ENCODE measurements at regions not wholly inside any gene's neighbourhood (a gene's known extent, or its start where the extent isn't known, plus 50 kb on each side); places are given as distances from the start of the nearest gene placed in this dataset.

GRCh38 chr21:15932726-15933125 lies 202.9 kb downstream of the USP25 start:
- no peak for TF ChIP-seq CTCF (IDR thresholded peaks at IDR 0.05; ENCODE audit: low read length, missing control alignments)
- DNase-seq (ENCODE audit: low read depth): no peak
- no peak overlapping the region for H3K4me3 ChIP-seq (replicated peaks; ENCODE audit: low read depth, low read length)

GRCh38 chr21:15935530-15935929 lies 205.7 kb downstream of the USP25 start:
- H3K4me3 ChIP-seq (replicated peaks; ENCODE audit: low read depth, low read length): no peak overlapping the region
- DNase-seq (ENCODE audit: low read depth): peak; percentile 6
- no peak for TF ChIP-seq CTCF (IDR thresholded peaks at IDR 0.05; ENCODE audit: low read length, missing control alignments)

- DNase-seq (ENCODE audit: low read depth): peak; percentile 28
- no peak overlapping the region for H3K4me3 ChIP-seq (replicated peaks; ENCODE audit: low read depth, low read length)
- no peak for TF ChIP-seq CTCF (IDR thresholded peaks at IDR 0.05; ENCODE audit: low read length, missing control alignments)
Measured at GRCh38 chr21:15943009-15943666, 213.4 kb downstream of the USP25 start.

- TF ChIP-seq CTCF (IDR thresholded peaks at IDR 0.05; ENCODE audit: low read length, missing control alignments): no peak
- no peak for DNase-seq (ENCODE audit: low read depth)
- no peak overlapping the region for H3K4me3 ChIP-seq (replicated peaks; ENCODE audit: low read depth, low read length)
Measured at GRCh38 chr21:15947677-15948076, 217.9 kb downstream of the USP25 start.

DNA sequence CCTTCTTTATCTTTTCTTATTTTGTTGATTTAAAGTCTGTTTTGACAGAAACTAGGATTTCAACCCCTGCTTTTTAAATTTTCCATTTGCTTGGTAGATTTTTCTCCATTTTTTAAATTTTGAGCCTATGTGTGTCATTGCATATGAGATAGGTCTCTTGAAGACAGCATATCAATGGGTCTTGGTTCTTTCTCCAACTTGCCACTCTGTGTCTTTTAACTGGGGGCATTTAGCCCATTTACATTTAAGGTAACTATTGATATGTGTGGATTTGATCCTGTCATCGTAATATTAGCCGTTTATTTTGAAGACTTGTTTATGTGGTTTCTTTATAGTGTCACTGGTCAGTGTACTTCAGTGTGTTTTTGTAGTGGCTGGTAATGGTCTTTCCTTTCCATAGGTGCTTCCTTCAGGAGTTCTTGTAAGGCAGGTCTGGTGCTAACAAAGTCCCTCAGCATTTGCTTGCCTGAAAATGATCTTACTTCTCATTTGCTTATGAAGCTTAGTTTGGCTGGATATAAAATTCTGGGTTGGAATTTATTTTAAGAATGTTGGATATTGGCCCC lies 223.9 kb downstream of the USP25 start:
- H3K4me3 ChIP-seq (replicated peaks; ENCODE audit: low read depth, low read length): no peak overlapping the region
- TF ChIP-seq CTCF (IDR thresholded peaks at IDR 0.05; ENCODE audit: low read length, missing control alignments): no peak
- no peak for DNase-seq (ENCODE audit: low read depth)

- no peak overlapping the region for H3K4me3 ChIP-seq (replicated peaks; ENCODE audit: low read depth, low read length)
- TF ChIP-seq CTCF (IDR thresholded peaks at IDR 0.05; ENCODE audit: low read length, missing control alignments): no peak
- no peak for DNase-seq (ENCODE audit: low read depth)
Measured at GRCh38 chr21:15964236-15964855, 234.6 kb downstream of the USP25 start.

All from fibroblast of pulmonary artery (primary cell).